ENCODE measurements at regions not wholly inside any gene's neighbourhood (a gene's known extent, or its start where the extent isn't known, plus 50 kb on each side); places are given as distances from the start of the nearest gene placed in this dataset.
A peak's percentile ranks its signal among the peaks of the same experiment; 100 is the strongest.
"Not testable (repeated sequence)": the region's sequence is repeated elsewhere in the genome, so short reads cannot be mapped to it uniquely, and the experiment has no call there.

- FAIRE-seq: peak; percentile 11
- DNase-seq (ENCODE audit: insufficient read length, low spot score): no peak
- TF ChIP-seq POLR2A (IDR thresholded peaks at IDR 0.05; ENCODE audit: low read depth, low read length): no peak
Measured at GRCh38 chr2:150214626-150215025, 272.8 kb downstream of the RND3 start.

DNA sequence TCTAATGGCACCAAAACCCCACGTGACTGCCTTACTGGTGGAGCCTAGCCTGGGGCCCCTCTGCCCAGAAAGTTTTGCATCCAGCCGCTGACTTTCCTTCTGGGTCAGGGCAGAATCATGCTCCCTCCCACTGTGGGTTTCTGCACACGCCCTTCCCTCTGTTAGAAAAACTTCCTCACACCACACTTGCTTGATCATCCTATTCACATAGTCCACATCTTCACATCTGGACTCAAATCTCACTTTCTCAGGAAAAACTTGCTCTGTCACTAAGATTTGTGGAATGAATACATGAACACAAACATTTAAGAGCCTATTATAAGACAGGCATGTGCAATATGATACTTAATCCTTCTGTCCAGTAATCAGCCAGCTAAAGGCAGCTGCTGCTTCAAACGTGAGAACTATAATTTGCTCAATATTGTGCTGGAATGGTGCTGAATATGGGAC is 274.7 kb downstream of the RND3 start:
- DNase-seq (ENCODE audit: insufficient read length, low spot score) (no peak), FAIRE-seq (no peak)
- TF ChIP-seq POLR2A (IDR thresholded peaks at IDR 0.05; ENCODE audit: low read depth, low read length): no peak

DNA sequence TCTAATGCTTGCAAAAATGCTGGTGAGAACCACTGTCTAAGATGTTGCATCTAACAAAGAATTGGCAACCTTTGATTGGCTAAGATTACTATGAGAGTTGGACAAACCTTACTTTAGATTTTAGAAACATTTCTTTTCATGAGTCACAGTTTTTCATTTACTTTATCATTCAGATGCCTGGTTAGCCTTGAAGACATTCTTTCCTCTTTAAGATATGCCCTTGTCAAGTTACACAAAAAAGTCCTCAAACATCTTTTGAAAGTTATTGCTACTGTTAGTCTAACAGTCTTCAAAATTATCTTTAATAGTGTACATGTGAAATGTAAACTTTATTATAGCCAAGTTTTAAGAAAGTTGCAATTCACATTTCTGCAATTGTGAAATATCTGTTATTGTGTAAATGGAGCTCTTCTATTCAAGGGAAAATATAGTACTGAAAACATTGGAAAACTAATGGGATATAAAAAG is 276.3 kb downstream of the RND3 start:
- TF ChIP-seq POLR2A (IDR thresholded peaks at IDR 0.05; ENCODE audit: low read depth, low read length): no peak
- DNase-seq (ENCODE audit: insufficient read length, low spot score) (no peak), FAIRE-seq (no peak)

- TF ChIP-seq POLR2A (IDR thresholded peaks at IDR 0.05; ENCODE audit: low read depth, low read length): no peak
- no peak for DNase-seq (ENCODE audit: insufficient read length, low spot score)
Measured at GRCh38 chr2:150209746-150210145, 277.7 kb downstream of the RND3 start.

GRCh38 chr2:150208689-150209088 is 278.8 kb downstream of the RND3 start:
- FAIRE-seq (no peak), DNase-seq (ENCODE audit: insufficient read length, low spot score) (no peak)
- TF ChIP-seq POLR2A (IDR thresholded peaks at IDR 0.05; ENCODE audit: low read depth, low read length): no peak

More at GRCh38 chr2:150209746-150210145, 277.7 kb downstream of the RND3 start:
- no peak for FAIRE-seq

DNA sequence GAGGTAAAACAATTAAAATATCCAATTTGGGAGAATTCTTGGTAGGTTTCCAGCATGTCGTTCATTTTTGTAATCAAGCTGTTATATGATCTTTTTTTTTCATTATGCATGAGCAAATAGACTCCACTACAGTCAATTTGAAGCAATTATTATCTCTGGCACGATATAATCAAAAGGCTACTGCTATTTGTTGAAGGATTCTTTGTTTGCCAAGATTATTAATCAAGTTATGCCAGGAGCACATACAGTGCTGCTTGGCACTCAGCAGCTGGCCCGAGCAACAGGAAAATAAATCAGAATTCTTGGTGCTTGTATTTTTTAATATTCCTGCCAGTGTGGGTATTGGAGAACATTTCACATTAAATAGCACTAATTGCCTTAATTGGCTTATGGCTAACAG is 279.5 kb downstream of the RND3 start:
- DNase-seq (ENCODE audit: insufficient read length, low spot score) (no peak), FAIRE-seq (no peak)
- no peak for TF ChIP-seq POLR2A (IDR thresholded peaks at IDR 0.05; ENCODE audit: low read depth, low read length)

GRCh38 chr2:150204451-150204850 is 283.0 kb downstream of the RND3 start:
- peak; percentile 55 for FAIRE-seq
- DNase-seq (ENCODE audit: insufficient read length, low spot score): no peak
- no peak for TF ChIP-seq POLR2A (IDR thresholded peaks at IDR 0.05; ENCODE audit: low read depth, low read length)

GRCh38 chr2:150194816-150195215 is 292.7 kb downstream of the RND3 start:
- DNase-seq (ENCODE audit: insufficient read length, low spot score): not testable (repeated sequence)

GRCh38 chr2:150192701-150193100 is 294.8 kb downstream of the RND3 start:
- no peak for TF ChIP-seq POLR2A (IDR thresholded peaks at IDR 0.05; ENCODE audit: low read depth, low read length)
- DNase-seq (ENCODE audit: insufficient read length, low spot score) (no peak), FAIRE-seq (no peak)

More at GRCh38 chr2:150194816-150195215, 292.7 kb downstream of the RND3 start:
- not testable (repeated sequence) for FAIRE-seq

DNA sequence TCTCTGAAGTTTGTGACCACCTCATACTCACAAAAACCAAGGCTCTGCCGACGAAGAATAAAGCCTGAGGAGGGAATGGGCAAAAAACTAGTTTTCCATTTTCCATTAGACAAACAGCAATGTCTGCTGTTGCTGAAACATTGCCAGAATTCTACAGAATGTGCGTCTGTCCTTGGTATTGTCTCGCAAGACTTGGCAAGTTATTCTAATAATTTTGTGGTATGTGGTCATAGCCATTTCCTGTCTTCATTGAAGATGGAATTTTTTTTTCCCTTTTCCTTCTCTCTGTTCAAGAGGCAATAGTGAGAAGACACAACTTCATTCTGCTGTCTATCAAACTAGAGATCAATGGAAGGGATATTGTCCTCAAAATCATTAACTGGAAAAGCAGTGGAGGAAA is 296.1 kb downstream of the RND3 start:
- TF ChIP-seq POLR2A (IDR thresholded peaks at IDR 0.05; ENCODE audit: low read depth, low read length): no peak
- FAIRE-seq (peak; percentile 30), DNase-seq (ENCODE audit: insufficient read length, low spot score) (no peak)

- FAIRE-seq (no peak), DNase-seq (ENCODE audit: insufficient read length, low spot score) (no peak)
- no peak for TF ChIP-seq POLR2A (IDR thresholded peaks at IDR 0.05; ENCODE audit: low read depth, low read length)
Measured at GRCh38 chr2:150190546-150190945, 296.9 kb downstream of the RND3 start.

DNA sequence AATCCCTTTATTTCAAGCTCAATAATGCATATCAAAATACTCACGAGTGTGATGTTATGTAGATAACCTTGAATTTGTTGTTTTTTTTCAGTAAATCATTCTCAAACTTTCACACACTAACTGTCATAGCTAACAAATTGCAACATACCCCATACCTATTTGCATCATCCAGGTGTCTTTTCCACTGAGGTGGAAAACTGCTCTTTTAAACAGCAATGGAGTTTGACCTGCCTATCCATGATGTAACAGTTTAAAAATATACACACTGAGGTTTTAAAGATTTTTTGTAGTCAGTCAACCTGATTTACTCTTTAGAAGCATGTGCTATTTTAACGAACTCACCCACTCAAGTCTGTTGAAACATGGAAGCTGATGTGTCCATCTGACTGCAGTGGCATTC is 298.7 kb downstream of the RND3 start:
- peak; percentile 79 for FAIRE-seq
- TF ChIP-seq POLR2A (IDR thresholded peaks at IDR 0.05; ENCODE audit: low read depth, low read length): no peak

GRCh38 chr2:150188177-150188576 is 299.3 kb downstream of the RND3 start:
- DNase-seq (ENCODE audit: insufficient read length, low spot score) (no peak), FAIRE-seq (no peak)
- no peak for TF ChIP-seq POLR2A (IDR thresholded peaks at IDR 0.05; ENCODE audit: low read depth, low read length)

More for the DNA sequence above, 298.7 kb downstream of the RND3 start:
- DNase-seq (ENCODE audit: insufficient read length, low spot score): no peak

DNA sequence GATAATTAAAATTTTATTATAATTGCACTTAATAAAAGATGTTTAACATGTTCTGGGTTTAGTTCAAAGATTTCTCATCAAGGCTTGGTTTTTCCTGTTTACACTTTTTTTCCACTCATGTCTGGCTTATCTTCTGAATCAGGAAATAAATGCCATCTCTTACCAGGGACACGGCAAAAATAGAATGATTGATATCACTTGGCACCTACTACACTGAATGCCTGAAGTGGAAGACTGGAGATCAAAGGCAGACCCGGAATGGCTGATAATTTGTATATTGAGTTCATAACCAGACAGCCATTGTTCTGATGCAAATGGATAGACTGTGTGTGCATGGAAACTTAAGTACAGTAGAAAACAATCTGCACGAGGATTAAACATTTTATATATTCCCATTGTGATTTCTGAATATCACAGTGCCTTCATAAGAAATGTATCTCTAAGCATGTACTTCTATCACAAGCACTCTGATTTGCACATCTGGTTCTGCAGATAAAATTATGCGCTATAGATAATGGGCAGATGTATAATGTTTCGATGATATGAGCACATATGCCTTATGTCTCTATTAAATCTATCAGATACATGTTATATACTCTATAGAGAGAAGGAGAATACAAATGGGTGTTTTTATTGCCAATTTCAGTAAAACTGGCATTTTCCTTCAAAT is 304.8 kb downstream of the RND3 start:
- DNase-seq (ENCODE audit: insufficient read length, low spot score): no peak
- peak; percentile 48 for FAIRE-seq
- TF ChIP-seq POLR2A (IDR thresholded peaks at IDR 0.05; ENCODE audit: low read depth, low read length): no peak

- no peak for TF ChIP-seq POLR2A (IDR thresholded peaks at IDR 0.05; ENCODE audit: low read depth, low read length)
- no peak for FAIRE-seq
- no peak for DNase-seq (ENCODE audit: insufficient read length, low spot score)
Measured at GRCh38 chr2:150178591-150178990, 308.9 kb downstream of the RND3 start.
